GM18520 (cell line): ENCODE measurements at regions not wholly inside any gene's neighbourhood (a gene's known extent, or its start where the extent isn't known, plus 50 kb on each side); places are given as distances from the start of the nearest gene placed in this dataset.

ENCODE experiments used
- ATAC-seq: cut with Tn5 transposase; IDR thresholded peaks from one replicate; pipeline ENCODE4 v1.9.1; 2021; ENCODE audit not compliant: unreplicated experiment

GRCh38 chr2:217183471-217183870 is 323.6 kb upstream of the TNP1 start:
- no peak for ATAC-seq

- no peak for ATAC-seq
Measured at GRCh38 chr2:217182926-217183325, 323.1 kb upstream of the TNP1 start.

GRCh38 chr2:217181512-217181911 is 321.6 kb upstream of the TNP1 start:
- no peak for ATAC-seq

- ATAC-seq: no peak
Measured at GRCh38 chr2:217179854-217180253, 320.0 kb upstream of the TNP1 start.

- no peak for ATAC-seq
Measured at GRCh38 chr2:217178341-217178740, 318.5 kb upstream of the TNP1 start.

- ATAC-seq: no peak
Measured at GRCh38 chr2:217177720-217178119, 317.9 kb upstream of the TNP1 start.

GRCh38 chr2:217171874-217172273 is 312.0 kb upstream of the TNP1 start:
- no peak for ATAC-seq

GRCh38 chr2:217168496-217168895 is 308.6 kb upstream of the TNP1 start:
- ATAC-seq: no peak

GRCh38 chr2:217167531-217167930 is 307.7 kb upstream of the TNP1 start:
- no peak for ATAC-seq

GRCh38 chr2:217166241-217166850 is 306.5 kb upstream of the TNP1 start:
- no peak for ATAC-seq

GRCh38 chr2:217165547-217165946 is 305.7 kb upstream of the TNP1 start:
- ATAC-seq: no peak

- no peak for ATAC-seq
Measured at GRCh38 chr2:217163987-217164386, 304.1 kb upstream of the TNP1 start.

GRCh38 chr2:217162533-217162932 is 302.7 kb upstream of the TNP1 start:
- no peak for ATAC-seq

- ATAC-seq: no peak
Measured at GRCh38 chr2:217160978-217161973, 301.4 kb upstream of the TNP1 start.

- ATAC-seq: no peak
Measured at GRCh38 chr2:217160103-217160743, 300.4 kb upstream of the TNP1 start.

GRCh38 chr2:217158928-217159327 is 299.1 kb upstream of the TNP1 start:
- no peak for ATAC-seq

- ATAC-seq: no peak
Measured at GRCh38 chr2:217157581-217157980, 297.7 kb upstream of the TNP1 start.

- no peak for ATAC-seq
Measured at GRCh38 chr2:217156801-217157200, 296.9 kb upstream of the TNP1 start.

GRCh38 chr2:217154923-217155322 is 295.1 kb upstream of the TNP1 start:
- ATAC-seq: no peak

- no peak for ATAC-seq
Measured at GRCh38 chr2:217153510-217153909, 293.6 kb upstream of the TNP1 start.

- no peak for ATAC-seq
Measured at GRCh38 chr2:217152831-217153230, 293.0 kb upstream of the TNP1 start.
